MM.1S (cell line): ENCODE measurements at regions not wholly inside any gene's neighbourhood (a gene's known extent, or its start where the extent isn't known, plus 50 kb on each side); places are given as distances from the start of the nearest gene placed in this dataset.

Experiments used
- DNase-seq: peaks from one replicate; pipeline ENCODE4 v3.0.0-alpha.2; 2015
- H2AFZ ChIP-seq: fragments of 300-600 bp; sonication (generic); 2 replicates; pipeline ENCODE4 v1.6.0; 2016; ENCODE audit warnings: antibody characterized with exemption, low read length
- H3F3A ChIP-seq: fragments of 300-600 bp; sonication (generic); 2 replicates; pipeline ENCODE4 v1.6.1; 2016; ENCODE audit warnings: mild to moderate bottlenecking, antibody characterized with exemption, low read length, moderate library complexity, mixed read lengths; ENCODE audit not compliant: insufficient read depth
- H3K27ac ChIP-seq: fragments of 300-600 bp; sonication (generic); 2 replicates; pipeline ENCODE4 v1.5.1; 2016; ENCODE audit warnings: mild to moderate bottlenecking, low read length
- H3K27me3 ChIP-seq: fragments of 300-600 bp; sonication (generic); replicated peaks from 2 replicates; pipeline ENCODE4 v1.6.0; 2016; ENCODE audit warnings: low read length; ENCODE audit not compliant: insufficient read depth
- H3K36me3 ChIP-seq: fragments of 300-600 bp; sonication (generic); replicated peaks from 2 replicates; pipeline ENCODE4 v1.6.1; 2016; ENCODE audit warnings: mild to moderate bottlenecking, low read length, mixed read lengths; ENCODE audit not compliant: insufficient read depth
- H3K4me1 ChIP-seq: fragments of 300-600 bp; sonication (generic); 2 replicates; pipeline ENCODE4 v1.6.1; 2016; ENCODE audit warnings: low read length, mixed read lengths
- H3K4me2 ChIP-seq: fragments of 300-600 bp; sonication (generic); 2 replicates; pipeline ENCODE4 v1.6.0; 2016; ENCODE audit warnings: low read depth, low read length
- H3K4me3 ChIP-seq: fragments of 300-600 bp; sonication (generic); 2 replicates; pipeline ENCODE4 v1.5.1; 2016; ENCODE audit warnings: low read length, mixed read lengths
- H3K79me2 ChIP-seq: fragments of 300-600 bp; sonication (generic); 2 replicates; pipeline ENCODE4 v1.6.1; 2016; ENCODE audit warnings: mixed run types, low read length, mixed read lengths
- H3K9ac ChIP-seq: fragments of 300-600 bp; sonication (generic); 2 replicates; pipeline ENCODE4 v1.6.1; 2016; ENCODE audit warnings: low read length, mixed read lengths
- H3K9me2 ChIP-seq: fragments of 300-600 bp; sonication (generic); replicated peaks from 2 replicates; pipeline ENCODE4 v1.6.1; 2016; ENCODE audit warnings: mild to moderate bottlenecking, low read length, mixed read lengths; ENCODE audit not compliant: insufficient read depth
- H3K9me3 ChIP-seq: fragments of 300-600 bp; sonication (generic); replicated peaks from 2 replicates; pipeline ENCODE4 v1.6.1; 2016; ENCODE audit warnings: mild to moderate bottlenecking, low read length, mixed read lengths; ENCODE audit not compliant: insufficient read depth
- H4K20me1 ChIP-seq: fragments of 300-600 bp; sonication (generic); 2 replicates; pipeline ENCODE4 v1.6.1; 2016; ENCODE audit warnings: mild to moderate bottlenecking, low read length, moderate library complexity, mixed read lengths; ENCODE audit not compliant: insufficient read depth
- EZH2 ChIP-seq: fragments of 300-600 bp; sonication (generic); optimal IDR thresholded peaks from 2 replicates; pipeline ENCODE3; 2017; ENCODE audit warnings: low read depth, mild to moderate bottlenecking, antibody characterized with exemption, low read length, mixed read lengths
- EZH2phosphoT487 ChIP-seq: fragments of 300-600 bp; sonication (generic); IDR thresholded peaks from 2 replicates; pipeline ENCODE4 v1.6.1; 2018; ENCODE audit warnings: antibody characterized with exemption, low read length
- TF ChIP-seq, protein P1 (sequence below): fragments of 300-600 bp; sonication (generic); IDR thresholded peaks from 2 replicates; pipeline ENCODE4 v1.5.1; 2016; ENCODE audit warnings: antibody characterized with exemption, low read length, mixed read lengths

GRCh38 chr2:162967147-162967546 lies 128.6 kb upstream of the KCNH7 start:
- Histone ChIP-seq H3K9me3 (no peaks in the 10 kb centered on the region), H3K9me2 (no peaks in the 10 kb centered on the region), H3K4me1 (no peaks in the 10 kb centered on the region), H3K27me3 (no peaks in the 10 kb centered on the region), H3F3A (no peaks in the 10 kb centered on the region), H3K4me2 (no peak overlapping the region), H4K20me1 (no peaks in the 10 kb centered on the region), H2AFZ (no peak overlapping the region), H3K9ac (no peak overlapping the region), H3K79me2 (no peaks in the 10 kb centered on the region), H3K27ac (no peak overlapping the region), H3K4me3 (no peak overlapping the region), H3K36me3 (no peaks in the 10 kb centered on the region)
- TF ChIP-seq EZH2, result no peak
- TF ChIP-seq, protein P1, sequence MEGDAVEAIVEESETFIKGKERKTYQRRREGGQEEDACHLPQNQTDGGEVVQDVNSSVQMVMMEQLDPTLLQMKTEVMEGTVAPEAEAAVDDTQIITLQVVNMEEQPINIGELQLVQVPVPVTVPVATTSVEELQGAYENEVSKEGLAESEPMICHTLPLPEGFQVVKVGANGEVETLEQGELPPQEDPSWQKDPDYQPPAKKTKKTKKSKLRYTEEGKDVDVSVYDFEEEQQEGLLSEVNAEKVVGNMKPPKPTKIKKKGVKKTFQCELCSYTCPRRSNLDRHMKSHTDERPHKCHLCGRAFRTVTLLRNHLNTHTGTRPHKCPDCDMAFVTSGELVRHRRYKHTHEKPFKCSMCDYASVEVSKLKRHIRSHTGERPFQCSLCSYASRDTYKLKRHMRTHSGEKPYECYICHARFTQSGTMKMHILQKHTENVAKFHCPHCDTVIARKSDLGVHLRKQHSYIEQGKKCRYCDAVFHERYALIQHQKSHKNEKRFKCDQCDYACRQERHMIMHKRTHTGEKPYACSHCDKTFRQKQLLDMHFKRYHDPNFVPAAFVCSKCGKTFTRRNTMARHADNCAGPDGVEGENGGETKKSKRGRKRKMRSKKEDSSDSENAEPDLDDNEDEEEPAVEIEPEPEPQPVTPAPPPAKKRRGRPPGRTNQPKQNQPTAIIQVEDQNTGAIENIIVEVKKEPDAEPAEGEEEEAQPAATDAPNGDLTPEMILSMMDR, result no peak
- no peak for TF ChIP-seq EZH2phosphoT487
- DNase-seq, result no peak

DNA sequence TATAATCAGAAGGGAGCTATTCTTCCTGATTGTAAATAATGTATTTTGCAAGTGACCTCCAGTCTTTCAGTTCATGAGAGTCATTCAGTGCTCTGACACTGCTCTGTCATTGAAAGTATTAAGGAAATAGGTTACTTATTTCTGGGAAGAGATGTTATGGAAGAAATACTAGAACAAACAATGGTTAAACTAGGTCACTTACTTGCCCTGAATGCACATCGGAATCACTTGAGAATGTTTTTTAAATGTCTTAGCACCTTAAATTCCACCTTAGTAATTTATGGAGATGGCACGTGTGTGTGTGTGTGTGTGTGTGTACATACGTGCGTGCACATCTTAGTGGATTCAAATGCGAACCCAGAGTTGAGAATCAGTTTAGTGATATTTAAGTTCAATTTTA lies 126.6 kb upstream of the KCNH7 start:
- Histone ChIP-seq H3K36me3 (no peaks in the 10 kb centered on the region), H2AFZ (no peak overlapping the region), H3K9me3 (no peaks in the 10 kb centered on the region), H3K4me2 (no peak overlapping the region), H3K27me3 (no peaks in the 10 kb centered on the region), H3K79me2 (no peaks in the 10 kb centered on the region), H3K4me3 (no peak overlapping the region), H3K9ac (no peak overlapping the region), H3K9me2 (no peaks in the 10 kb centered on the region), H4K20me1 (no peaks in the 10 kb centered on the region), H3K4me1 (no peaks in the 10 kb centered on the region), H3K27ac (no peak overlapping the region), H3F3A (no peaks in the 10 kb centered on the region)
- no peak for DNase-seq
- TF ChIP-seq EZH2 (no peak), EZH2phosphoT487 (no peak)
- TF ChIP-seq, protein P1, result no peak

- Histone ChIP-seq H3K4me2 (no peak overlapping the region), H3K27ac (no peak overlapping the region), H3K4me1 (no peaks in the 10 kb centered on the region), H3K9me3 (no peaks in the 10 kb centered on the region), H2AFZ (no peak overlapping the region), H3F3A (no peaks in the 10 kb centered on the region), H3K79me2 (no peaks in the 10 kb centered on the region), H3K27me3 (no peaks in the 10 kb centered on the region), H4K20me1 (no peaks in the 10 kb centered on the region), H3K9me2 (no peaks in the 10 kb centered on the region), H3K4me3 (no peak overlapping the region), H3K9ac (no peak overlapping the region), H3K36me3 (no peaks in the 10 kb centered on the region)
- TF ChIP-seq EZH2 (no peak), EZH2phosphoT487 (no peak)
- TF ChIP-seq, protein P1, result no peak
- no peak for DNase-seq
These were observed 125.9 kb upstream of the KCNH7 start for GRCh38 chr2:162964513-162964912.
